ENCODE measurements at regions not wholly inside any gene's neighbourhood (a gene's known extent, or its start where the extent isn't known, plus 50 kb on each side); places are given as distances from the start of the nearest gene placed in this dataset.
"Not testable (repeated sequence)": the region's sequence is repeated elsewhere in the genome, so short reads cannot be mapped to it uniquely, and the experiment has no call there.

DNA sequence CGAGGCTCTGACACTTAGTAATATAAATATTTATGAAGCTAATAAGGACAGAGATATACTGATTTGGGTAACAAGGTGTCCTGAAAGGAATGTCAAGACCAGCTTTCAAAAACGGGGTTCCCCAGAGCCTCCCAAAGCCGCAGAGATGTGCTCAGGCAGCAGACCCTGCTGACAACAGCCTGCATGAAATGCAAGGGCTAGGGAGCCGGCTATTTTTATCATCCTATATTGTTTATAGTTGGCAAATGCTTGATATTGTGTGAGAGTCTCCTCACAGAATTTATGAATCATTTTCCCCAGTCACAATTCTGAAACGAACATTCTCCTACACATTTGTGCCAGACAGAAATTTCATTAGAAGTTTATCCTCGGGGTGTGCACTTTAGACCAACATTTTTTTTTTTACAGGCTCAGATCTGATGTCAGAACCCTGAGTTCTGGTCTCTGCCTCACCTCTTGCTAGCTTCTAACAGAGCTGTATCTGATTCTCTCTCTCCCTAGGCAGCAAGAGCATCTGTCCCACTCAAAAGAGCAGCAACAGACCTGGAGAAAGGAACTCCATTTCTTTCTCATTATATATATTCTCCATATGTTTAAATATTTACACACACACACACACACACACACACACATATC lies 302.3 kb upstream of the PLD5 start:
- DNase-seq (ENCODE audit: low read depth in 4 of 4, low spot score in 3 of 4), result no peak

DNA sequence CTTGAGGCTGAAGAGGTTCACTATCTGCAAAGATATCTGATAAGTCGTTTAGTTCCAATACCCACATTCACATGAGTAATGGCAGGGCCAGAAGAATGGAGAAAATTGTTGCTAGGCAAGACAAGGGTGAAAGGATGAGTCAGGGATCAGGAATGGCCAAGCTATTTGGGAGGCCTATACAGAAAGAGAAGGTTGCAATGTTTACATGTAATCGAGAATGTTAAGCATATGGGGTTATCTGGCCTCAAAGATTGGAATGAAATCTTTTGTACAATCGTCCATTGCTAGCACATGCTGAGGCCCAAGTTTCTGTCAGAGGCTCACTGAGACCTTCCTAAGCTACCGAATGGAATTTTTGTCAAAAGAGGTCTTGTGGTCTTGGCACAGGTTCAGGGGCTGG lies 299.9 kb upstream of the PLD5 start:
- no peak for DNase-seq (ENCODE audit: low read depth in 4 of 4, low spot score in 3 of 4)

DNA sequence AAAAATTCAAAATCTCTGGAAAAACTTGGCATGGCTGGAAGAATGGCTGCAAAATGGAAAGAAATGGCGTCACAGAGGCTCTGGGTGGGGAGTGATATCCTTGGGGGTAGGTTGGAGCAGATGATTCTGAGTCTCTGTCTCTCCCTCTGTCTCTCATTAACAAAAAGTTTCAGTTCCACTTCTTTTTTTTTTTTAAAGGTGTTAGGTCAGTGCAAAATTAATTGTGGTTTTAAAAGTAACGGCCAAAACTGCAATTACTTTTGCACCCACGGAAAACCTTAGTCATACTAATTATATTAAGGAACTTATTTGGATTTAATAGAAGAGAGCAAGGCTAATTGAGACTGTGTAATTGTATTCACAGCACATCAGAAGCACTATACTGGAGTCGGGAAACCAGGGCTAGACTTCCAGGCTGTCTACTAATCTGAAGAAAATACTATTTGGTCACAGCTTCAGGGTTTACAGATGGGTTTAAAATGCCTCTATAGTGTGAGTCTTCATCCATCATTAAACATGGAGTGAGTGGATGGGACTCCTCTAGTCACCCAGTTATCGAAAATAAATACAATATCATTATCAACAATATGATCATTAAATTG lies 289.1 kb upstream of the PLD5 start:
- no peak for DNase-seq (ENCODE audit: low read depth in 4 of 4, low spot score in 3 of 4)

DNA sequence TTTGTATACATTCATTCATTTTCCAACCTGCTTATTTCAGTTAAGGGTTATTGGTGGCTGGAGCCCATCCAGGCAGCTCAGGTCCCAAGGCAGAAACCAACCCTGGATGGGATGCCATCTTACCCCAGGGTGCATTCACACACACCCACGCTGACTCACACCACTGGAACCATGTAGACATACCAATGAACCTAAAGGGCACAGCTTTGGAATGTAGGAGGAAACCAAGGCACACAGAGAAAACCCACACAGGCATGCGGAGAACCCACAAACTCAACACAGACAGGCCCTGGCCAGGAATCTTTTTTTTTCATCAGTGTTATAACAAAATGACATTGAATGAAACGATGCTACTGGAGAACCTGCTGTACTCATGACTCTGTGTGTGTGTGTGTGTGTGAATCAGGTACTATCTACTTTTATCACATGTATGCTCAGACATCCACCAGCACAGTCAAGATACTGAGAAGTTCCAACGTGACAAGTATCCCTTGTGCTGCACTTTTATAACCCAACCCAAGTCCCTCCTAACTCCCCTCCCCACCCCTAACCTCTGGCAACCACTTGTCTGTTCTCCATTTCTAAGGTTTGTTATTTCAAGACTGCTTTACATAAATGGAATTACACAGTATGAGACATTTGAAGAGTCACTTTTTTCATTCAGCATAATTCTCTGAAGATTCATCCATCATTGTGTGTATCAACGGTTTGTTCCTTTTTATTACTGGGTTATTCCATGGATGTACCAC lies 286.8 kb upstream of the PLD5 start:
- DNase-seq (ENCODE audit: low read depth in 4 of 4, low spot score in 3 of 4), result no peak

DNA sequence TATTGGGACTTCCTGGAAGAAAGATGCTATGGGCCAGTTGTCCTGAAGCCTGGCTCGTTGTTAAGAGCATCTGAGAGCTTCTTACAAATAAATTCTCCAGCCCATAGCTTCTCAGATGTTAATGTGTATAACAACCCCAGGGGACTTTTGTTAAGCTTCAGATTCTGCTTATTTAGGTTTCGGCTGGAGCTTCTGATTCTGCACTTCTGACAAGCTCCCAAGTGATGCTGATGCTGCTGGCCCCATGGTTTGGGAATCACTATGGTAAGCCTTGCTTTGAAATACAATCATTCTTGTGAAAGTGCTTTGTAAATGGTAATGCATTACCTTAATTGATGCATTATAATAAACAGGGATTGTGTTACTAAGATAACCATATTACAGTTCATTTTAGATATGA lies 281.8 kb upstream of the PLD5 start:
- no peak for DNase-seq (ENCODE audit: low read depth in 4 of 4, low spot score in 3 of 4)

DNA sequence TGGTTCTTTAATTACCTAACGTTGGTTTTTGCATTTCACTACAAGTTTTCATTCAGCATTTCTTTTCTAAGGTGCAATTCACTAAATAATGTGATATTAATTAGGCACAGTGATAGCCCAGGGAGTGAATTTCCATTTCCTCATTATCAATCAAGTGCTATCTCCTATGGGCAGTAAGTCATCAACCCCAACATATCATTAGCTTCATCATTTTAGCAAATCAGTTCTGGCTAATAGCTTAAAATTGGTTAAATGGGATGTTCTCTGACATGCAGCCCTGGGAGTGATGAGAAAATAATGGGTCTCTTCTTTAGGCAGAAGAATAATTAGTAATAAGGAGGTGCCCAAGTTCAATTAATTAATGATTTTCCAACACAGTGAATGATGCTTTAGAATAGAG lies 280.9 kb upstream of the PLD5 start:
- DNase-seq (ENCODE audit: low read depth in 4 of 4, low spot score in 3 of 4), result not testable (repeated sequence)

DNA sequence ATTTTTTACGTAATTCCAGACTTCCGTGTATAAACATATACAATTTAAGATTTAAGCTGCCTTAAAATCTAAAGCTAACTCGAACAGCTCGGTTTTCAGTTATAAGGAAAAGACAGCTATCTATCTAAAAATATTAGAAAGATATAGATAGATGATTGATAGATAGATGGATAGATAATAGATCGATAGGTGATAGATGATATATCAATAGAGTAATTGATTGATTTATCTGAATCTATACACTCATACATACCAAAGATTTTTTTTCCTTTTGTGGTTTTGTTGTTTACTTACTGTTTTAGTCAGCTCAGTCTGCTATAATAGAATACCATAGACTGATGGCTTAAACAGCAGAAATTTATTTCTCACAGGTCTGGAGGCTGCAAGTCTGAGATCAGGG lies 278.5 kb upstream of the PLD5 start:
- DNase-seq (ENCODE audit: low read depth in 4 of 4, low spot score in 3 of 4), result no peak

DNA sequence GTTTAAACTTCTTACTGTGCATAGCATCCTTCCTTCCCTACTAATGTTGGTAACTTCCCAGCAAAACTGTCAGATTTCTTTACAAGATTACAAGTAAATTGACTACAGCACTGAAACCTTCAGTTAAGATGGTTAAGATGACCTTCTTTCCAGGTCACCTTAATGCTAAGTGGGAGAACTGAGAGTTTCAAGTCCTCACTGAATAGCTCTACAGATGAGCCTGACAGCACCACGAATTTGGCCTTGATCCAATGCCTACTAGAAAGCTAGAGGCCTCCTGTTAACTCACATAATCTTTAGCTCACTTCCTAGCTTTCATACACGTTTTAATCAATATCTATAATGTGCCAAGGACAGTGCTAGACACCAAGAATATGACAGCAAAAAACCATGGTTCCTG lies 276.0 kb upstream of the PLD5 start:
- no peak for DNase-seq (ENCODE audit: low read depth in 4 of 4, low spot score in 3 of 4)

DNA sequence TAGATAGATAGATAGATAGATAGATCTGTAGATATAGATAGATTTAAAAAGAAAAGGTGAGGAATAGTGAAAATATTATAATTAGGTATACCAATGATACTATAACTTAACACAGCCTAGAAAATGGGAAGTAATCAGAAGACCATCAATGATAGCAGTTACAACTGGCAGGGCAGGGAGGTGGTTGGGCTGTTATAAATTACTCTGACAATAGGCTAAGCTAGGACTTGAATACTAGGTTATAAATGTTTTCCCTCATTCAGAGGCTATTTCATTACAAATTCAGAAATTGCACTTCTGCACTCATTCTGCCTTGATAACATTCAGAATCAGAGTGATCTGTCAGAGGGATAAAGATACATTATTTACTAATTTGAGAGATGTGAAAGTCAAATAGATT lies 273.4 kb upstream of the PLD5 start:
- DNase-seq (ENCODE audit: low read depth in 4 of 4, low spot score in 3 of 4), result no peak

DNA sequence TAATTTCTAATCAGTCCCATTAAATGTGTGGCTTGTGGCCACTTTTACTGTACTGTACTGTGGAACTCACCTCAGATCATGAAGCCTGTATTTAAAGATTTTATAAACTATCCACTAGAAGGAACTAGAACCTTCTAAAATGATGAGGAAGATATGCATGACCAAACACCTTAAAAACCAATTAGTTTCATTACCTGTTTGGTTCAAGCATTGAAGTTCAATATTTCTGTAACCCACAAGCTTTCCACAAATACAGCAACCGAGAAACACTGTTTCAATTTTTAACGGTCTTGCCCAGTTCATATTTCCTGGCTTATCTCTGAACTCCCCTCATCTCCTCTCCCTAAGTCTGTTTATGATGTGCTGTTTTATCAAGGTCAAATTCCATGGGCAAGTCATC lies 264.3 kb upstream of the PLD5 start:
- DNase-seq (ENCODE audit: low read depth in 4 of 4, low spot score in 3 of 4), result no peak

DNA sequence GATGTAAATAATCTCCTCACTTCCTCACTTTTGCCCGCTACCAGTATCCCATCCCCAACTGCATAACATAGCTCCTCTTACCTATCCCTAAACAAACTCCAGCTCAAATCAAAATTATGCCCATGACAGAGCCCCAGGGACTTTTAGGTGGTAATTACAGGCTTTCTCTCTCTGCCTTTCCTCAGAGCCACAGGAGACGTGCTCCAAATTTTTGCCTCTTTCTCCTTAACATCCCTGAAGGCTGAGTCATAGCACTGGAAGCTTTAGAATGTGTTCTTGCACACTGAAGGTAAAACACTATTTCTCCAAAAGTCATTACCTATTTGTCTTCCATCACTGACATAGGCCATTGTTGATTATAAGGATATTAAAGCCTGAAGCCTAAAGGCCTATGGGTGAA lies 263.5 kb upstream of the PLD5 start:
- no peak for DNase-seq (ENCODE audit: low read depth in 4 of 4, low spot score in 3 of 4)

DNA sequence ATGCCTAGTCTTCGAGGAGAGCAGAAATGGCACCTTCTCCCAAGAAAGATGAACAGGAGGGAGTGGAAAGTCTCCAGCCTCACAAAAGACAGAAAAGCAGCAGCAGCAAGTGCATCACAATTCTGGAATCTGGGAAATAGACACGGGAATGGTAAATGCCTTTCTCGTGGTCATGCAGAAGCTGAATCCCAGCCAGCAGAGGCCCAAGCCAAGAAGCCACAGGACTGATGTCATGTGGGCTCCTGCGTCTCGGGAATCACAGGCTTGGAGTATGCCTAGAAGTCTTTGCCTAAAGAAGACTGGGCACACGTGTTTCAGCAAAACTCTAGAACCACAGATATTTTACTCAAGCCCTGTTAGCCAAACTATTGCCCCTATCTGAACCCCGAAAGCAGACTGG lies 260.3 kb upstream of the PLD5 start:
- no peak for DNase-seq (ENCODE audit: low read depth in 4 of 4, low spot score in 3 of 4)

DNA sequence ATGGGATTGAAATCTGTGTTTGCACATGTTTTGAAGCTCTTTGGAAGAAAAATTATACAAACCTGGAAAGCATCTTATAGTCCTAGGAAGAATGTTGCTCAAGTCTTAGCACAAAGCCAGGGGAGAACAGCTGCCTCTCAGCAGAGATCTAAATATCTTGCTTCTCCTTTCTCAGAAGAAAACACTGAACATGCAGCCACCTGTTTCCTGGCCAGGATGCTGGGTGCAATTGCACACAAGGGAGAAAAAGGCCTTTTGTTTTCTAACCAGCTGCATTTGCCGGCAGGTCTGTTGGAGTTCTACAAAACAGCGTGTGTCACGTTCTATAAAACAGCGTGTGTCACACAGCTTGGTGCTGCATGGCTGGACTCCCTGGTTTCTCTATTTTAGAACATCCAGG lies 259.6 kb upstream of the PLD5 start:
- DNase-seq (ENCODE audit: low read depth in 4 of 4, low spot score in 3 of 4), result no peak

DNA sequence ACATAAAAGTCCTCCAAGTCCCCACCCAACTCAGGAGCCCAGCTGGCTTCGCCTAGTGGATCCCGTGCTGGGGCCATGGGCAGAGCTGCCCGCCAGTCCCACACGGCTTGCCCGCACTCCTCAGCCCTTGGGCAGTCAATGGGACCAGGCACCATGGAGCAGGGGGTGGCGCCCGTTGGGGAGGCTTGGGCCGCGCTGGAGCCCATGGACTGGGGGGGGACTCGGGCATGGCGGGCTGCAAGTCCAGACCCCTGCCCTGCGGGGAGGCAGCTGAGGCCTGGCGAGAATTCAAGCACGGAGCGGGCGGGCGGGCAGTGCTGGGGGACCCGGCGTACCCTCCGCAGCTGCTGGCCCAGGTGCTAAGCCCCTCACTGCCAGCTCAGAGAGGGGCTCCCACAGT lies 249.8 kb upstream of the PLD5 start:
- DNase-seq (ENCODE audit: low read depth in 4 of 4, low spot score in 3 of 4), result no peak

DNA sequence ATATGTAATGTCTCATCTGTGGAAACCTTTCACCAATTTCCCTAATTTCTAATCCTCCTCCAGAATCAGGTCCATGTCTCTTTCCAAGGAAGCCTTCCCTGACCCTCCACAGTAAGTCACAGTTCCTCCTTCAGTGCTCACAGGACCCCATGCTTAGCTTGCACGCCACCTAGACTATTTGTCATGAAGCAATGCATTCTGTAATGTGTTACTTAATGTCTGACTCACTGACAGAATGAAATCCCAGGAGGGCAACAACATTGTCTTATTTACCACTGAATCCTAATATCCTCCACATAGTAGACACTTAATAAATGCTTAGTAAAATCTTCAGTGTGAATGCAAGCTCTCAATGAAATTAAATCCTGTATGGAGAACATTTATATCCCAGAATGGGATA lies 245.9 kb upstream of the PLD5 start:
- no peak for DNase-seq (ENCODE audit: low read depth in 4 of 4, low spot score in 3 of 4)

DNA sequence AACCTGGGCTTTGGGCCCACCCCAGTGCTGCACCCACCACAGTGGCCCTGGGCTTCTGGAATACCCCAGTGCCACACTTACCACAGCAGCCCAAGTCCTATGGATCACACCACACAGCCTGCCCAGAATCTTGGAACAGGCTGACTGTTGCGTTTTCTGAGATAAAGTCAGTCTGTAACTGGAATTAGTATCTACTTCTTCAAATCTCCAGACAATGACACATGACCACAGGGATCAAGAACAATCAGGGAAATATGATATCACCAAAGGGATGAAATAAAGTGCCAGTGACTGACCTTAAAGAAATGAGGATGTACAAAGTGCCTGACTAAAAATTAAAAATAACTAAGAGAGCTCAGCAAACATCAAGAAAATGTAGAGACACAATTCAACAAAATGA lies 239.7 kb upstream of the PLD5 start:
- DNase-seq (ENCODE audit: low read depth in 4 of 4, low spot score in 3 of 4), result no peak

DNA sequence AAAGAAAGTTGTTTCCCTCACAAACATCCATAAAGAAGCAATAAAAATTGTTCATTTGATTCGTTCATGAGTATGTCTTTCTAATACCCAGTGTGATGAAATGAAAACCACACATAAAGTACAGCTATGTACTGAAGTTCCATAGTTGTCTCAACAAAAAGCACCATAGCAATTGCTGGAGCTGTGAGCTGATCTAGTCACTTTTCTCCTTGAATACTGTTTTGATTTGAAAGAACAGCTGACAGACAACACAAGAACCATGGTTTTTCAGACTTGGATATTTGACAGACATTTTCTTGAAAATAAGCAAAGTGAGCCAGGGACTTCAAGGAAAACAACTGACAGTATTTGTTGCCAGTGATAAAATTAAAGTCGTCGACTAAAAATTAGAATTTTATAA lies 237.1 kb upstream of the PLD5 start:
- DNase-seq (ENCODE audit: low read depth in 4 of 4, low spot score in 3 of 4), result no peak

DNA sequence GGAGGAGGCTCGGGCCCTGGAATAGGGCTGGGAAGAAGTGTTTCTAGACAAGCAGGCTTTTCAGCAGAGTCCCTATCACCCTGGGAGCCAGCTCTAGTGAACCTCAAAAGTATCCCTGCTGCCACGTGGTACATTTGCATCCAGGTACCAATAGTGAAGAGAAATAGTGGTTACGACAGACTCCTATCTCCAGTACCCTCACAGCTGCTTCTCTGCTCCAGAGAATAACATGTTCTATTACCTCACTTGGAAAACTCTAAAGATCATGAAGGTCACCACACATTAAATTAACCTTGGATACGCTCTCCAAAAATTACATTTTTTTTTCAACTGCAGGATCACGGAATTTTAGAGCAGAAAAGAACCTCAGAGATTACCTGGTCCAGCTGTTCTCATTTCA lies 230.4 kb upstream of the PLD5 start:
- DNase-seq (ENCODE audit: low read depth in 4 of 4, low spot score in 3 of 4), result no peak

DNA sequence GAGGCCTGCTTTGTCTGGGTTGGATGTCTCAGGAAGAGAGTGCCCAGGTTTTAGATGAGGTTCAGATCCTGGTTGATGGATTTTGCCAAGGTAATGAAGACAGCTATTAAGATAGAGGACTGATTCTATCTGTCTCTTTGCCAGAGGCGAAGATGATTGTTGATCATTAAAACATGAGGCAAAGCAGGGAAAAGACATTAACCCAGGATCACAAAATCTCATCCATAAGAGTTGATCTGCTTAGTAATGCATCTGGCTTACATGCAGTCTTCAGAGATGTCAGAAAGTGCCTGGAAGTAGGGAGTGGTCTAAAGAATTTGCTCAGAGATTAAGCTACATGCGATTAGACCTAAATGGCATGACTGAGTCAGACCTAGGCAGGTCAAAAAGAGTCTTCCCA lies 229.6 kb upstream of the PLD5 start:
- DNase-seq (ENCODE audit: low read depth in 4 of 4, low spot score in 3 of 4), result no peak

DNA sequence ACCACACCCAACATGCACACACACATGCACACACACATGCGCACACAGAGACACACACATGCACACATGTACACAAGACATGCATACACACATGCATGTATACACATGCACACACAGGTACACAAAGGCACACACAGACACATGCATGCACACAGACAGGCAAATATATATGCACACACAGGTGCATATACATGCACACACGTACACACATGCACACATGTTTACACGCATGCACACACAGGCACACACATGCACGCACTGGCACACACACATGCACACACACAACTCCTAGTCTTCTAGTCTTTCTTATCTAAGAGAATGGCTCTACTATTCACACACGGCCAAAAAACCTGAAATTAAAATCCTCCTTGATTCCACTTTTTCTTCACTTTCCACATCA lies 222.7 kb upstream of the PLD5 start:
- no peak for DNase-seq (ENCODE audit: low read depth in 4 of 4, low spot score in 3 of 4)

DNA sequence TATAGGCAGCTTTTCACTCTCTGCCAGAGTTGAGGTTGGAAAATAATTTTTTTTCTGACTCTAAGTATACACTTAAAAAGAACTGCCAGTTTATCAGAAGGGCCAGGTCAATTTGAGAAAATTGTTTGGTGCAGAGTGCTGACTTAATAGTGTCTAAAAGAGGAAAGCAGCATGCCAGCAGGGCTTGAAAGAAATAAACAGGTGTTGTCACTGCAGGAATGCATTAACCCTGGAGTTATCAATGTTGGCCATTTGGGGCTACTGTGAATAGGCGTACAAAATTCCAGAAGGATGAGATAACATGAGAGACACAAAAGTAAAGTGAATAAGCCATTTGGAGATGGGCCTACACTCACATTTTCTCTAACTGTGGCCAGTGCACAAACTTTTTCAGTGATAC lies 220.6 kb upstream of the PLD5 start:
- DNase-seq (ENCODE audit: low read depth in 4 of 4, low spot score in 3 of 4), result no peak

DNA sequence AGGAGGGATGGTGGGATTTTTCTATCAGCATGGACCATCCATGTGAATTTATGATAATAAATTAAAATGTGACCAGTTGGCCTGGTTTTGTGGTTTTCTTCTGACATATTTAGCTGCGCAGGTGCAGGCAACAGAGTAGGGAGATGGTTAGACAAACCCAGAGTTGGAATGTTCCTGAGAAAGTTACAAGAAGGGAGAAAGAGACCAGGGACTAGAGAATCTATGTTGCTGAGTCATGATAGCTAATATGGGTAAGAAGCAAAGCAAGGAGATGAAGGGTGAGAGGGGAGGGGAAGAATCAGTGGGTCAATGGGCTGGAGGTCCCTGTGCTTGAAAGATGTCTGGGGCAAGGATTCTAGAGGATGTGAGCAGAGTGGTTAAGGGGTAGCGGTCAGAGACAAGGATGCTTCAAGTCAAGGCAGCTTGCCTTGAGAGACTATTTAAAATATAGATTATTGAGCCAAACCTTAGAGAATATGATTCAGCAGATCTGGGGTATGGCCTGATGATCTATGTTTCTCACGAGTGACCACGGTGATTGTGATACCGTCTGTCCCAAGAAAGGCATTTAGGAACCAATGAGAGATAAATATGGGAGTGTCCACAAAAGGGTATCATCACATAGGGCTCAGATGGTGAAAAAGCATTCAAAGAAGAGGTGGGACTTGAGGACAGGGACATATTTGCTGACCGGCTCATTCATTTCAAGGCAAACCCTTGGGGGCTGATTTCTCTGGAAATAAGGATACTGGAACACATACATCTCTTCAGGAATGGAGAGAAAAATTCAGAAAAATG lies 219.7 kb upstream of the PLD5 start:
- DNase-seq (ENCODE audit: low read depth in 4 of 4, low spot score in 3 of 4), result no peak
